CD4-positive, alpha-beta T cell treated with Interleukin-6 at 100 ng/mL for 8 hours (primary cell): ENCODE measurements at regions not wholly inside any gene's neighbourhood (a gene's known extent, or its start where the extent isn't known, plus 50 kb on each side); places are given as distances from the start of the nearest gene placed in this dataset.
"Not testable (repeated sequence)": the region's sequence is repeated elsewhere in the genome, so short reads cannot be mapped to it uniquely, and the experiment has no call there.

Source experiments
- DNase-seq: peaks from one replicate; pipeline ENCODE4 v3.0.0-alpha.2; 2020; ENCODE audit warnings: mixed read lengths, low spot score

GRCh38 chr1:148315071-148315811 lies 163.2 kb upstream of the NBPF11 start:
- DNase-seq, result no peak

GRCh38 chr1:148310807-148311206 lies 158.7 kb upstream of the NBPF11 start:
- DNase-seq, result no peak

- no peak for DNase-seq
Observed at GRCh38 chr1:148309940-148310500, 157.9 kb upstream of the NBPF11 start.

- DNase-seq, result no peak
Observed at GRCh38 chr1:148308832-148309458, 156.9 kb upstream of the NBPF11 start.

GRCh38 chr1:148307583-148308185 lies 155.6 kb upstream of the NBPF11 start:
- DNase-seq, result no peak

- DNase-seq, result not testable (repeated sequence)
Observed at GRCh38 chr1:148304935-148305334, 152.9 kb upstream of the NBPF11 start.

- DNase-seq, result not testable (repeated sequence)
Observed at GRCh38 chr1:148302586-148303364, 150.7 kb upstream of the NBPF11 start.

- DNase-seq, result not testable (repeated sequence)
Observed at GRCh38 chr1:148297852-148298251, 145.8 kb upstream of the NBPF11 start.

GRCh38 chr1:148296511-148296910 lies 144.4 kb upstream of the NBPF11 start:
- DNase-seq, result no peak

GRCh38 chr1:148294116-148294807 lies 142.2 kb upstream of the NBPF11 start:
- no peak for DNase-seq

GRCh38 chr1:148293651-148294050 lies 141.6 kb upstream of the NBPF11 start:
- DNase-seq, result no peak

GRCh38 chr1:148292915-148293314 lies 140.8 kb upstream of the NBPF11 start:
- DNase-seq, result no peak

- no peak for DNase-seq
Observed at GRCh38 chr1:148290881-148291280, 138.8 kb upstream of the NBPF11 start.

- no peak for DNase-seq
Observed at GRCh38 chr1:148289647-148290046, 137.6 kb upstream of the NBPF11 start.

GRCh38 chr1:148285946-148286345 lies 133.9 kb upstream of the NBPF11 start:
- DNase-seq, result not testable (repeated sequence)

GRCh38 chr1:148280831-148281572 lies 128.9 kb upstream of the NBPF11 start:
- DNase-seq, result not testable (repeated sequence)

- DNase-seq, result not testable (repeated sequence)
Observed at GRCh38 chr1:148279002-148279542, 127.0 kb upstream of the NBPF11 start.

GRCh38 chr1:148277865-148278279 lies 125.8 kb upstream of the NBPF11 start:
- DNase-seq, result not testable (repeated sequence)

- DNase-seq, result not testable (repeated sequence)
Observed at GRCh38 chr1:148267066-148267465, 115.0 kb upstream of the NBPF11 start.
